ENCODE measurements at regions not wholly inside any gene's neighbourhood (a gene's known extent, or its start where the extent isn't known, plus 50 kb on each side); places are given as distances from the start of the nearest gene placed in this dataset.

GRCh38 chr18:65458871-65459270, 291.9 kb upstream of the CDH7 start:
- intact Hi-C loops (cut with micrococcal nuclease), result no loop called here
- CTCF ChIA-PET (ENCODE audit: low intra/inter-chr PET ratio), result no interaction called here

More at GRCh38 chr18:65458871-65459270, 291.9 kb upstream of the CDH7 start:
- H3K9ac ChIP-seq (ENCODE audit: insufficient read depth in 1 of 2, low read depth in 2 of 2, low read length in 2 of 2), result no peak overlapping the region
- no peak overlapping the region for H3K27ac ChIP-seq (ENCODE audit: extremely low read depth, low read depth, low read length)
- H2AFZ ChIP-seq (ENCODE audit: low read depth, low read length), result no peak overlapping the region
- DNase-seq (ENCODE audit: extremely low read depth in 1 of 4, low spot score in 3 of 4), result no peak
- POLR2A ChIA-PET, result interaction anchor here (0.6 kb wide), 1 partner anchor 741 kb away, joined by 5 read pairs; no protein-coding TSS in a partner anchor
- no peaks in the 10 kb centered on the region for H4K20me1 ChIP-seq (replicated peaks; ENCODE audit: control insufficient read depth, insufficient read depth, low read length)
- BruUV-seq (replicated peaks), result no TSS peak
- H3K27me3 ChIP-seq (ENCODE audit: control insufficient read depth in 2 of 2, insufficient read depth in 2 of 2, low read length in 2 of 2), result no peaks in the 10 kb centered on the region
- no peaks in the 10 kb centered on the region for H3K79me2 ChIP-seq (ENCODE audit: control insufficient read depth, insufficient read depth, low read length)
- no peak overlapping the region for H3K4me2 ChIP-seq (ENCODE audit: insufficient read depth, low read length)
- no peak overlapping the region for H3K4me3 ChIP-seq
- in situ Hi-C loops (cut with MboI), result no loop called here
- H3K4me1 ChIP-seq (replicated peaks in 1 of 2; ENCODE audit: control insufficient read depth in 2 of 2, insufficient read depth in 2 of 2, low read length in 2 of 2), result no peaks in the 10 kb centered on the region
- no peak for ATAC-seq
- H3K9me3 ChIP-seq (replicated peaks; ENCODE audit: control insufficient read depth, insufficient read depth, low read depth, low read length), result no peaks in the 10 kb centered on the region
- no peak for TF ChIP-seq MYBL2 (IDR thresholded peaks at IDR 0.05; ENCODE audit: low read depth)
- no peak for TF ChIP-seq MYBL2 (CRISPR knock-in tag; IDR thresholded peaks at IDR 0.05; ENCODE audit: borderline replicate concordance)
- no peak for TF ChIP-seq ARNT (IDR thresholded peaks at IDR 0.05)
- no peak for TF ChIP-seq FOXK1 (CRISPR knock-in tag; IDR thresholded peaks at IDR 0.05; ENCODE audit: borderline replicate concordance)
- TF ChIP-seq JUND (IDR thresholded peaks at IDR 0.05; ENCODE audit: borderline replicate concordance, low read depth, low read length), result no peak
- TF ChIP-seq JUND (tag; IDR thresholded peaks at IDR 0.05; ENCODE audit: borderline replicate concordance, low read depth, low read length), result no peak
- TF ChIP-seq TEAD2 (tag; IDR thresholded peaks at IDR 0.05), result no peak
- no peak for TF ChIP-seq AFF1 (IDR thresholded peaks at IDR 0.05; ENCODE audit: low read depth in 1 of 2, partially characterized antibody in 2 of 2)
- TF ChIP-seq ZBTB43 (CRISPR knock-in tag; IDR thresholded peaks at IDR 0.05), result no peak
- TF ChIP-seq PTRF (tag; IDR thresholded peaks at IDR 0.05), result no peak
- no peak for TF ChIP-seq XRCC4 (IDR thresholded peaks at IDR 0.05; ENCODE audit: extremely low read depth, insufficient read depth, insufficient read length)
- TF ChIP-seq GTF2E2 (tag; IDR thresholded peaks at IDR 0.05), result no peak
- TF ChIP-seq TAF1 (IDR thresholded peaks at IDR 0.05; ENCODE audit: control insufficient read depth, extremely low read depth, insufficient read depth, low read length, severe bottlenecking), result no peak
- no peak for TF ChIP-seq ZNF57 (CRISPR knock-in tag; IDR thresholded peaks at IDR 0.05)
- TF ChIP-seq ZKSCAN1 (IDR thresholded peaks at IDR 0.05; ENCODE audit: low read depth, low read length), result no peak
- no peak for TF ChIP-seq ILK (tag; IDR thresholded peaks at IDR 0.05; ENCODE audit: borderline replicate concordance, low read depth)
- TF ChIP-seq TAF7 (tag; IDR thresholded peaks at IDR 0.05), result no peak
- TF ChIP-seq KDM4B (IDR thresholded peaks at IDR 0.05; ENCODE audit: borderline replicate concordance in 2 of 2, low read depth in 1 of 2), result no peak
- TF ChIP-seq ZNF778 (CRISPR knock-in tag; IDR thresholded peaks at IDR 0.05), result no peak
- H3K36me3 ChIP-seq (ENCODE audit: control insufficient read depth, insufficient read depth, low read length), result no peaks in the 10 kb centered on the region
- no peaks in the 10 kb centered on the region for H3K9me1 ChIP-seq (ENCODE audit: control insufficient read depth, insufficient read depth, low read length)
- no peak for FAIRE-seq
- WGBS (ENCODE audit: insufficient coverage, low coverage, missing lambda C conversion rate), result 0% methylated on average over 1 of the region's 1 CpG

Data from K562 (cell line).